ENCODE measurements at regions not wholly inside any gene's neighbourhood (a gene's known extent, or its start where the extent isn't known, plus 50 kb on each side); places are given as distances from the start of the nearest gene placed in this dataset.

- TF ChIP-seq IRF2 (CRISPR knock-in tag; IDR thresholded peaks at IDR 0.05; ENCODE audit: borderline replicate concordance, low read depth): no peak
- no peak for TF ChIP-seq ARID4B (CRISPR knock-in tag; IDR thresholded peaks at IDR 0.05; ENCODE audit: borderline replicate concordance)
- no peak for TF ChIP-seq RORB (CRISPR knock-in tag; IDR thresholded peaks at IDR 0.05)
- no peak for TF ChIP-seq E2F5 (CRISPR knock-in tag; IDR thresholded peaks at IDR 0.05)
- TF ChIP-seq ATF1 (CRISPR knock-in tag; IDR thresholded peaks at IDR 0.05): no peak
- TF ChIP-seq NR2C2 (CRISPR knock-in tag; IDR thresholded peaks at IDR 0.05): no peak
- no peak for TF ChIP-seq NFE2L1 (CRISPR knock-in tag; IDR thresholded peaks at IDR 0.05)
- no peak for TF ChIP-seq ZNF396 (CRISPR knock-in tag; IDR thresholded peaks at IDR 0.05; ENCODE audit: borderline replicate concordance)
- no peak for TF ChIP-seq USF1 (CRISPR knock-in tag; IDR thresholded peaks at IDR 0.05)
- TF ChIP-seq OVOL2 (CRISPR knock-in tag; IDR thresholded peaks at IDR 0.05; ENCODE audit: borderline replicate concordance): no peak
Measured at GRCh38 chr7:46871516-46871915, 710.4 kb downstream of the TNS3 start (continued).

- POLR2A ChIA-PET: no interaction called here
- Mint-ChIP-seq H3K4me3 (no peak overlapping the region), H3K27ac (no peak overlapping the region), H3K36me3 (no peaks in the 10 kb centered on the region), H3K9me3 (no peaks in the 10 kb centered on the region; the same call in 1 of the 2 replicates), H3K4me1 (no peaks in the 10 kb centered on the region), H3K27me3 (ENCODE audit: low read depth) (no peaks in the 10 kb centered on the region; the same call in 1 of the 2 replicates)
- DNase-seq (ENCODE audit: low spot score) (no peak), ATAC-seq (no peak)
- CTCF ChIA-PET: no interaction called here
- no peak for TF ChIP-seq ATF1 (CRISPR knock-in tag; IDR thresholded peaks at IDR 0.05)
- TF ChIP-seq ATF6 (CRISPR knock-in tag; IDR thresholded peaks at IDR 0.05): no peak
- no peak for TF ChIP-seq CREB1 (CRISPR knock-in tag; IDR thresholded peaks at IDR 0.05)
- TF ChIP-seq RORB (CRISPR knock-in tag; IDR thresholded peaks at IDR 0.05): no peak
- no peak for TF ChIP-seq STAT6 (CRISPR knock-in tag; conservative IDR thresholded peaks at IDR 0.05; ENCODE audit: low read depth)
- TF ChIP-seq ZNF232 (CRISPR knock-in tag; IDR thresholded peaks at IDR 0.05): no peak
- TF ChIP-seq NFYB (CRISPR knock-in tag; conservative IDR thresholded peaks at IDR 0.05; ENCODE audit: low read depth): no peak
- TF ChIP-seq EMX1 (CRISPR knock-in tag; IDR thresholded peaks at IDR 0.05): no peak
- no peak for TF ChIP-seq ATF2 (CRISPR knock-in tag; IDR thresholded peaks at IDR 0.05; ENCODE audit: borderline replicate concordance, low read depth)
- TF ChIP-seq AR (CRISPR knock-in tag; IDR thresholded peaks at IDR 0.05): no peak
- no peak for TF ChIP-seq NR3C1 (CRISPR knock-in tag; conservative IDR thresholded peaks at IDR 0.05; ENCODE audit: low read depth)
- TF ChIP-seq MXD4 (CRISPR knock-in tag; IDR thresholded peaks at IDR 0.05; ENCODE audit: borderline replicate concordance): no peak
- TF ChIP-seq E2F1 (CRISPR knock-in tag; IDR thresholded peaks at IDR 0.05): no peak
Measured at GRCh38 chr7:46864716-46865115, 717.2 kb downstream of the TNS3 start.
